GM20000 (cell line): ENCODE measurements at regions not wholly inside any gene's neighbourhood (a gene's known extent, or its start where the extent isn't known, plus 50 kb on each side); places are given as distances from the start of the nearest gene placed in this dataset.
A peak's percentile ranks its signal among the peaks of the same experiment; 100 is the strongest.

ENCODE experiments used
- DNase-seq: peaks from one replicate; pipeline ENCODE4 v3.0.0; 2012; ENCODE audit warnings: low spot score
- TF ChIP-seq, protein P1 (sequence below): IDR thresholded peaks from 2 replicates; pipeline ENCODE4 v1.5.1; 2012; ENCODE audit warnings: mild to moderate bottlenecking, control low read depth; ENCODE audit errors: extremely low read depth, missing control alignments

- TF ChIP-seq, protein P1, sequence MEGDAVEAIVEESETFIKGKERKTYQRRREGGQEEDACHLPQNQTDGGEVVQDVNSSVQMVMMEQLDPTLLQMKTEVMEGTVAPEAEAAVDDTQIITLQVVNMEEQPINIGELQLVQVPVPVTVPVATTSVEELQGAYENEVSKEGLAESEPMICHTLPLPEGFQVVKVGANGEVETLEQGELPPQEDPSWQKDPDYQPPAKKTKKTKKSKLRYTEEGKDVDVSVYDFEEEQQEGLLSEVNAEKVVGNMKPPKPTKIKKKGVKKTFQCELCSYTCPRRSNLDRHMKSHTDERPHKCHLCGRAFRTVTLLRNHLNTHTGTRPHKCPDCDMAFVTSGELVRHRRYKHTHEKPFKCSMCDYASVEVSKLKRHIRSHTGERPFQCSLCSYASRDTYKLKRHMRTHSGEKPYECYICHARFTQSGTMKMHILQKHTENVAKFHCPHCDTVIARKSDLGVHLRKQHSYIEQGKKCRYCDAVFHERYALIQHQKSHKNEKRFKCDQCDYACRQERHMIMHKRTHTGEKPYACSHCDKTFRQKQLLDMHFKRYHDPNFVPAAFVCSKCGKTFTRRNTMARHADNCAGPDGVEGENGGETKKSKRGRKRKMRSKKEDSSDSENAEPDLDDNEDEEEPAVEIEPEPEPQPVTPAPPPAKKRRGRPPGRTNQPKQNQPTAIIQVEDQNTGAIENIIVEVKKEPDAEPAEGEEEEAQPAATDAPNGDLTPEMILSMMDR: no peak
- DNase-seq: no peak
These were observed 74.7 kb upstream of the THY1 start for GRCh38 chr11:119497717-119498116.

- TF ChIP-seq, protein P1: no peak
These were observed 74.0 kb upstream of the THY1 start for GRCh38 chr11:119496997-119497396.

DNA sequence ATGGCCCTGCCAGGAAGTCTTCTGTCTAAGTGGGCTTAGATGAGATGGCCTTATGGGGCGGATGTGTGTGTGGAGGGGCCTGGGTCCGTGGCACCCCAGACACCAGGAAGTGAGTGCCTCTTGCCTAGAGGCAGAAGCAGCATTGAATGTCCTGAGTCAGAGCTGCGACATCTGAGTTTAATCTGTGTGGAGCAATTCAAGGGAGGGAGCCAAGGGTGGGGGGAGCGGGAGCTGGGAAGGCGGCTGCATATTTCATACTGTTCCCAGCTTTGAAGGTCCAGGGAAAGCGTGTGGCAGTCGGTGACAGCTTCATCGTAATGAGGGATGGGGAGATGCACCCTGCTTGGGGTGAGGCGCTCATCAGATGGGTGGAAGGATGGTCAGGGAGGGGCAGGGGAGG lies 73.5 kb upstream of the THY1 start:
- no peak for DNase-seq
- TF ChIP-seq, protein P1: no peak

More at GRCh38 chr11:119496997-119497396, 74.0 kb upstream of the THY1 start:
- no peak for DNase-seq

DNA sequence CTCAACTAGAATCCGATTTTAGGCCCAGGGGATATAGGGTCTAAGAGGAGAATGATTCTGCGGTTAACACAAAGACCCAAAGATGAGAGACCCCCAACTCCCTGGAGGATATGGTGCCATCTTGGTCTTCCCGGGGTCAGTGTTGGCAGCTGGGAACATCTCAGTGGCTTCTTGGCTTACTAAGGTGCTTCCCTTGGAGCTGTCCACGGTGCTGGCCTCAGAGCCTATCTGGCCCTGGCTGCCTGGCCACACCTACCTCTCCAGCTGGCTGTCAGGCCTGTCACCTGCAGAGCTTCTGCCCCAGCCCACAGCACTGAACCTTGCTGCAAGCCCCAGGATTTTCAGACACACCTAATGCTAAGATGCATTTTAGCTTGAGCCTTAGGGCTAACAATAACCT lies 70.7 kb upstream of the THY1 start:
- TF ChIP-seq, protein P1: no peak
- peak; percentile 40 for DNase-seq

- no peak for DNase-seq
- TF ChIP-seq, protein P1: no peak
These were observed 69.0 kb upstream of the THY1 start for GRCh38 chr11:119491753-119492510.

DNA sequence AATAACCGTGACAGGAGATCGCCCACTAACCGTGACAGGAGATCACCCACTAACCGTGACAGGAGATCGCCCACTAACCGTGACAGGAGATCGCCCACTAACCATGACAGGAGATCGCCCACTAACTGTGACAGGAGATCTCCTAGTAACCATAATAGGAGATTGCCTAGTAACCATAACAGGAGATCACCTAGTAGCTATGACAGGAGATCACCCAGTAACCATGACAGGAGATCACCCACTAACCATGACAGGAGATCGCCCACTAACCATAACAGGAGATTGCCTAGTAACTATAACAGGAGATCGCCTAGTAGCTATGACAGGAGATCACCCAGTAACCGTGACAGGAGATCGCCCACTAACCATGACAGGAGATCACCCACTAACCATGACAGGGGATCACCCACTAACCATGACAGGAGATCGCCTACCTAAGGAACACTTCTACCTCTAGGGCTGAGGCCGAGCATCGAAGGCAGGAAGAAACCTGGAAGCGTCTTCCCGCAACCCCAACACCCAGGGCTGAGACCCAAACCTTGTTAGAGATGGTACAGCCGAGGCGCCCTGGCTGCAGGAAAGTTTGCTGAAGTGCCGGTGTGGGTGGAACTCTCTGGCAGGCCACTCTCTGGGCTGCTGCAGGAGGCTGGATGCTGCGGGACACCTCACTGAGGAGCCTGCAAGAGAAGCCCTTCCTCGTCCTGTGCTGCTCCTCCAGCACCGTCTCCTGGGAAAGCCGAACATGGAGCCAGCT lies 67.5 kb upstream of the THY1 start:
- DNase-seq: no peak
- TF ChIP-seq, protein P1: no peak

DNA sequence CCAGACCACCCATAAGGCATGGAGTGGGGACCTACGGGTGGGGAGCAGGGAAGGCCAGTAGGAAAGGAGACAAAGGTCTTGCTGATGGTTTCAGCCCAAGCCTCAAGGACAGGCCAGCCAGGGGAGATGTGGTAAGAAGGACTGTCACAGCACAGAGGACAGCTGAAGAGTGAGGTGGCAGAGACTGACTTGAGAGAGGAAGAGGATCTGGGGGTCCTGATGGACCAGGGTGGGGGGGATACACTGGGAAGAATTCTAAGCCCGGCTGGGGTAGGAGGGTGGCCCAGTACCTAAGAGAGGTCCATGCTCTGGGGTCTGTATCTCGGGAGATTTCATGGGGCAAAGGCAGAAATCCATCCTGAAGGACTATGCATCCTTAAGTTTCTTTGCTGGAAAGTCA lies 66.1 kb upstream of the THY1 start:
- TF ChIP-seq, protein P1: no peak
- no peak for DNase-seq
